IMR-90 (cell line): ENCODE measurements at regions not wholly inside any gene's neighbourhood (a gene's known extent, or its start where the extent isn't known, plus 50 kb on each side); places are given as distances from the start of the nearest gene placed in this dataset.

ENCODE experiments used
- ATAC-seq: fragments of 200-7000 bp; cut with Tn5 transposase; 2 replicates; pipeline ENCODE4 v1.9.1; 2020; ENCODE audit warnings: low read depth, mild to moderate bottlenecking, moderate library complexity
- BruUV-seq: library from RNA; stranded (reverse); fragments of 400-500 nt; replicated peaks from 2 replicates; lab custom pipeline; 2021; lab: Mats Ljungman, UMichigan
- CTCF ChIA-PET: fragments of 300-600 bp; formaldehyde crosslinking; extraction: SDS; loops from one replicate; lab custom pipeline; 2021; ENCODE audit warnings: antibody characterized with exemption; lab: Yijun Ruan, JAX
- POLR2A ChIA-PET: fragments of 300-600 bp; sonication (Branson Sonifier 250); formaldehyde crosslinking; loops from one replicate; lab custom pipeline; 2022; ENCODE audit warnings: antibody characterized with exemption; ENCODE audit not compliant: unreplicated experiment; lab: Charles Lee
- DNase-seq: peaks from one replicate; pipeline ENCODE4 v3.0.0; 2013
- H2AFZ ChIP-seq: replicated peaks from 2 replicates; pipeline ENCODE3; 2013; ENCODE audit warnings: low read length, mild to moderate bottlenecking; ENCODE audit not compliant: poor library complexity
- H2AK5ac ChIP-seq: 2 replicates; pipeline ENCODE4 v1.6.1; 2013; ENCODE audit warnings: low read depth, low read length, inconsistent platforms
- H2AK9ac ChIP-seq: replicated peaks from 2 replicates; pipeline ENCODE3; 2013; ENCODE audit warnings: mild to moderate bottlenecking, low read depth, low read length, moderate library complexity; ENCODE audit not compliant: poor library complexity
- H2BK120ac ChIP-seq: 2 replicates; pipeline ENCODE4 v1.6.1; 2013; ENCODE audit warnings: low read depth, low read length, inconsistent platforms
- H2BK15ac ChIP-seq: 3 replicates; pipeline ENCODE4 v1.6.1; 2013; ENCODE audit warnings: low read depth, low read length, inconsistent platforms
- H2BK20ac ChIP-seq: 2 replicates; pipeline ENCODE4 v1.6.1; 2013; ENCODE audit warnings: low read depth, mild to moderate bottlenecking, inconsistent platforms, low read length, moderate library complexity
- H2BK5ac ChIP-seq: 2 replicates; pipeline ENCODE4 v1.6.1; 2013; ENCODE audit warnings: mild to moderate bottlenecking, low read depth, low read length, inconsistent platforms; ENCODE audit not compliant: poor library complexity, severe bottlenecking
- H3K14ac ChIP-seq: replicated peaks from 2 replicates; pipeline ENCODE4 v1.6.1; 2013; ENCODE audit warnings: low read depth, low read length, inconsistent platforms
- H3K18ac ChIP-seq: 2 replicates; pipeline ENCODE4 v1.6.1; 2013; ENCODE audit warnings: low read depth, low read length, control low read depth
- H3K23ac ChIP-seq: 2 replicates; pipeline ENCODE4 v1.6.1; 2013; ENCODE audit warnings: low read depth, low read length, inconsistent platforms
- H3K27ac ChIP-seq: 2 replicates; pipeline ENCODE4 v1.5.1; 2013; ENCODE audit warnings: mild to moderate bottlenecking, control low read depth, low read length; ENCODE audit not compliant: insufficient read depth
- H3K27me3 ChIP-seq: 2 replicates; pipeline ENCODE4 v1.6.1; 2013; ENCODE audit warnings: low read length; ENCODE audit not compliant: control insufficient read depth, insufficient read depth
- H3K36me3 ChIP-seq: 2 replicates; pipeline ENCODE4 v1.6.1; 2013; ENCODE audit warnings: low read length, mixed read lengths; ENCODE audit not compliant: control insufficient read depth, insufficient read depth
- H3K4ac ChIP-seq: 2 replicates; pipeline ENCODE4 v1.6.1; 2013; ENCODE audit warnings: low read depth, low read length, inconsistent platforms
- H3K4me1 ChIP-seq: 2 replicates; pipeline ENCODE4 v1.6.1; 2013; ENCODE audit warnings: low read length, mixed read lengths; ENCODE audit not compliant: control insufficient read depth, insufficient read depth
- H3K4me2 ChIP-seq: 2 replicates; pipeline ENCODE4 v1.6.1; 2013; ENCODE audit warnings: low read depth, mild to moderate bottlenecking, control low read depth, low read length, moderate library complexity
- H3K4me3 ChIP-seq: 2 replicates; pipeline ENCODE4 v1.5.1; 2013; ENCODE audit warnings: low read depth, mild to moderate bottlenecking, control low read depth, low read length, moderate library complexity; ENCODE audit not compliant: insufficient read depth
- H3K56ac ChIP-seq: 2 replicates; pipeline ENCODE4 v1.6.1; 2013; ENCODE audit warnings: low read length, inconsistent platforms; ENCODE audit not compliant: insufficient read depth; ENCODE audit errors: extremely low read depth
- H3K79me1 ChIP-seq, 2 experiments: 2 replicates each; pipeline ENCODE4 v1.6.1; 2013; ENCODE audit warnings: low read length in 2 of 2, inconsistent platforms in 1 of 2, low read depth in 1 of 2
- H3K9ac ChIP-seq: 2 replicates; pipeline ENCODE4 v1.6.1; 2013; ENCODE audit warnings: low read depth, low read length, control low read depth
- H3K9me1 ChIP-seq: 2 replicates; pipeline ENCODE4 v1.6.1; 2013; ENCODE audit warnings: low read length, inconsistent platforms; ENCODE audit not compliant: insufficient read depth
- H3K9me3 ChIP-seq: 2 replicates; pipeline ENCODE4 v1.6.1; 2013; ENCODE audit warnings: low read length; ENCODE audit not compliant: control insufficient read depth, insufficient read depth
- H4K20me1 ChIP-seq: 2 replicates; pipeline ENCODE4 v1.6.1; 2013; ENCODE audit warnings: low read length, inconsistent platforms; ENCODE audit not compliant: insufficient read depth
- H4K5ac ChIP-seq: 2 replicates; pipeline ENCODE4 v1.6.1; 2013; ENCODE audit warnings: mild to moderate bottlenecking, low read depth, low read length, control low read depth
- H4K8ac ChIP-seq, 2 experiments: 2 replicates each; pipeline ENCODE4 v1.6.1; 2013; ENCODE audit warnings: low read depth in 2 of 2, low read length in 2 of 2, control low read depth in 1 of 2, inconsistent platforms in 1 of 2
- H4K91ac ChIP-seq: 2 replicates; pipeline ENCODE4 v1.6.1; 2013; ENCODE audit warnings: low read depth, low read length, inconsistent platforms; ENCODE audit not compliant: insufficient read depth
- BHLHE40 ChIP-seq: fragments of 150-350 bp; IDR thresholded peaks from 2 replicates; pipeline ENCODE4 v1.6.1; 2016; ENCODE audit warnings: mild to moderate bottlenecking, low read depth, low read length
- CEBPB ChIP-seq: IDR thresholded peaks from 2 replicates; pipeline ENCODE4 v1.6.1; 2012; ENCODE audit warnings: low read depth, low read length, improper control_type of control experiment
- CHD1 ChIP-seq: IDR thresholded peaks from 2 replicates; pipeline ENCODE4 v1.6.1; 2012; ENCODE audit warnings: low read depth, low read length, improper control_type of control experiment
- FOS ChIP-seq: fragments of 150-350 bp; IDR thresholded peaks from 2 replicates; pipeline ENCODE4 v1.6.1; 2016; ENCODE audit warnings: low read depth, low read length
- MAFK ChIP-seq: IDR thresholded peaks from 2 replicates; pipeline ENCODE4 v1.6.1; 2012; ENCODE audit warnings: low read depth, low read length, improper control_type of control experiment
- MAZ ChIP-seq: IDR thresholded peaks from 2 replicates; pipeline ENCODE4 v1.6.1; 2012; ENCODE audit warnings: low read depth, mild to moderate bottlenecking, low read length, improper control_type of control experiment, moderate library complexity, borderline replicate concordance
- MXI1 ChIP-seq: IDR thresholded peaks from 2 replicates; pipeline ENCODE4 v1.6.1; 2012; ENCODE audit warnings: low read depth, mild to moderate bottlenecking, low read length, moderate library complexity, borderline replicate concordance
- NFE2L2 ChIP-seq: fragments of 150-350 bp; IDR thresholded peaks from 2 replicates; pipeline ENCODE4 v1.6.1; 2016; ENCODE audit warnings: low read depth, mild to moderate bottlenecking, low read length
- POLR2A ChIP-seq: IDR thresholded peaks from 2 replicates; pipeline ENCODE4 v1.6.1; 2012; ENCODE audit warnings: mild to moderate bottlenecking, low read depth, low read length
- RAD21 ChIP-seq: IDR thresholded peaks from 2 replicates; pipeline ENCODE4 v1.6.1; 2012; ENCODE audit warnings: low read length, improper control_type of control experiment
- RCOR1 ChIP-seq: IDR thresholded peaks from 2 replicates; pipeline ENCODE4 v1.6.1; 2012; ENCODE audit warnings: mild to moderate bottlenecking, low read length, improper control_type of control experiment; ENCODE audit not compliant: insufficient replicate concordance
- RFX5 ChIP-seq: IDR thresholded peaks from 2 replicates; pipeline ENCODE4 v1.8.0; 2012; ENCODE audit warnings: low read depth, mild to moderate bottlenecking, low read length, moderate library complexity
- SMC3 ChIP-seq: fragments of 150-350 bp; IDR thresholded peaks from 2 replicates; pipeline ENCODE4 v1.6.1; 2016; ENCODE audit warnings: low read depth, mild to moderate bottlenecking, antibody characterized with exemption, low read length, moderate library complexity
- WGBS, 2 experiments: methylation state at CpG; one replicate each; pipeline versions ENCODE4 v1.1.5 to v1.1.7; 2013; ENCODE audit warnings: missing lambda C conversion rate in 2 of 2; ENCODE audit not compliant: insufficient read length in 1 of 2; ENCODE audit errors: extremely low coverage in 2 of 2; 5-methylcytosine and 5-hydroxymethylcytosine counted together
- dilution Hi-C: fragments of 300-500 bp; cut with HindIII; formaldehyde crosslinking; loops from one replicate; pipeline ENCODE4 v1.14.3; 2018; ENCODE audit warnings: low sequenced_read_pairs; ENCODE audit not compliant: unreplicated experiment
- in situ Hi-C: fragments of 300-500 bp; cut with MboI; formaldehyde crosslinking; loops from 3 replicates; pipeline ENCODE4 v1.14.3; 2019; ENCODE audit warnings: low sequenced_read_pairs, inconsistent platforms, mixed read lengths
- intact Hi-C: fragments of 100-400 bp; cut with micrococcal nuclease; formaldehyde crosslinking; loops from 2 replicates; pipeline ENCODE4 v1.10.0; 2022
- TF ChIP-seq, protein P1 (sequence below): conservative IDR thresholded peaks from 2 replicates; pipeline ENCODE4 v1.5.1; 2012; ENCODE audit warnings: mild to moderate bottlenecking, low read depth, low read length, improper control_type of control experiment
- TF ChIP-seq, protein P2 (sequence below): fragments of 150-350 bp; IDR thresholded peaks from 2 replicates; pipeline ENCODE4 v1.6.1; 2016; ENCODE audit warnings: low read depth, mild to moderate bottlenecking, low read length, moderate library complexity, borderline replicate concordance
- TF ChIP-seq, protein P3 (sequence below): fragments of 150-350 bp; IDR thresholded peaks from 2 replicates; pipeline ENCODE4 v1.6.1; 2017; ENCODE audit warnings: mild to moderate bottlenecking, antibody characterized with exemption, low read length, low read depth

DNA sequence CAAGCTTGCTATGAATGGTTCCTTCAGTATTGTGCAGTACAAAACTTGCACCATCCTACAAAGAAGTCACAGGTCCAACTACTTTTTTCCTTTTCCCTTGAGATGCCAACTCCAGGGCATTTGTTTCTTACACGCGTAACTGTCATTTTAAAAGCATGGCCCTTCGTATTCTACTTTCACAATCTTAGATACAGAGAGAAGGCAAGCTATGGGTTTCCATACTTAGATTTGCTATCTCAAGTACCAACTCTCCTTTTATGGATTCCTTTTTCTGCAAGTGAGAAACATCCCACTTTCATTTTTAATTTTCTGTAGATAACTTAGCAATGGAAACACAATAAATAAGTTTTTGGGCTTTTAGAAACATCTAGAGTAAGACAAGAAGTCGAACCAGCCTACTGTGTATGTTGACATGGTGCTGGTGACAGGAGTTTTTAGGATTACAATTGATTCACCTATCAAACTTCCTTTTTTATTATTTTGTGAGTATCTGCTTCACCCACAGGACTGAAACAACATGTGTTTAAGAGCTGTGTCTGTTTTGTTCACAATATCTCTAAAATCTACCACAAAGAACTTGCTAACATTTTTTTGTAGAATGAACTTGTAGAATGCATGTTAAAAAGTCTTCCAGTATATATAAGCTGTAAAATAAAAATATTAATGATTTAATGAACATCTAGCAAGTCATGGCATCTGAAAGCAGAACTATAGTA lies 124.1 kb downstream of the FAM174A start:
- ATAC-seq, result no peak
- no peak overlapping the region for H3K14ac ChIP-seq
- no peak overlapping the region for H3K27ac ChIP-seq
- no peak overlapping the region for H2BK20ac ChIP-seq
- no peaks in the 10 kb centered on the region for H3K27me3 ChIP-seq
- no peak overlapping the region for H3K18ac ChIP-seq
- 95% methylated on average over 3 of the region's 4 CpGs; no CpG with 5 or more reads in 1 of the 2 experiments for WGBS, 2 experiments
- no peaks in the 10 kb centered on the region for H3K9me1 ChIP-seq
- no peak overlapping the region for H2AK5ac ChIP-seq
- H4K20me1 ChIP-seq, result no peaks in the 10 kb centered on the region
- H2BK15ac ChIP-seq, result no peak overlapping the region
- no peak overlapping the region for H3K4me3 ChIP-seq
- no peak overlapping the region for H4K8ac ChIP-seq
- POLR2A ChIA-PET, result no interaction called here
- no peak overlapping the region for H2BK120ac ChIP-seq
- H4K5ac ChIP-seq, result no peak overlapping the region
- no peaks in the 10 kb centered on the region for H3K4me1 ChIP-seq
- dilution Hi-C loops (no loop called here), in situ Hi-C loops (no loop called here), intact Hi-C loops (no loop called here)
- H3K4me2 ChIP-seq, result no peak overlapping the region
- H2AFZ ChIP-seq, result no peak overlapping the region
- CTCF ChIA-PET, result no interaction called here
- H2AK9ac ChIP-seq, result no peak overlapping the region
- H3K9me3 ChIP-seq, result no peaks in the 10 kb centered on the region
- H2BK5ac ChIP-seq, result no peak overlapping the region
- TF ChIP-seq SMC3 (no peak), MAZ (no peak), RFX5 (no peak), MAFK (no peak), CHD1 (no peak), RAD21 (no peak), RCOR1 (no peak), NFE2L2 (no peak), BHLHE40 (no peak), FOS (no peak), POLR2A (no peak), CEBPB (no peak), MXI1 (no peak)
- TF ChIP-seq, protein P1, sequence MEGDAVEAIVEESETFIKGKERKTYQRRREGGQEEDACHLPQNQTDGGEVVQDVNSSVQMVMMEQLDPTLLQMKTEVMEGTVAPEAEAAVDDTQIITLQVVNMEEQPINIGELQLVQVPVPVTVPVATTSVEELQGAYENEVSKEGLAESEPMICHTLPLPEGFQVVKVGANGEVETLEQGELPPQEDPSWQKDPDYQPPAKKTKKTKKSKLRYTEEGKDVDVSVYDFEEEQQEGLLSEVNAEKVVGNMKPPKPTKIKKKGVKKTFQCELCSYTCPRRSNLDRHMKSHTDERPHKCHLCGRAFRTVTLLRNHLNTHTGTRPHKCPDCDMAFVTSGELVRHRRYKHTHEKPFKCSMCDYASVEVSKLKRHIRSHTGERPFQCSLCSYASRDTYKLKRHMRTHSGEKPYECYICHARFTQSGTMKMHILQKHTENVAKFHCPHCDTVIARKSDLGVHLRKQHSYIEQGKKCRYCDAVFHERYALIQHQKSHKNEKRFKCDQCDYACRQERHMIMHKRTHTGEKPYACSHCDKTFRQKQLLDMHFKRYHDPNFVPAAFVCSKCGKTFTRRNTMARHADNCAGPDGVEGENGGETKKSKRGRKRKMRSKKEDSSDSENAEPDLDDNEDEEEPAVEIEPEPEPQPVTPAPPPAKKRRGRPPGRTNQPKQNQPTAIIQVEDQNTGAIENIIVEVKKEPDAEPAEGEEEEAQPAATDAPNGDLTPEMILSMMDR, result no peak
- TF ChIP-seq, protein P2, sequence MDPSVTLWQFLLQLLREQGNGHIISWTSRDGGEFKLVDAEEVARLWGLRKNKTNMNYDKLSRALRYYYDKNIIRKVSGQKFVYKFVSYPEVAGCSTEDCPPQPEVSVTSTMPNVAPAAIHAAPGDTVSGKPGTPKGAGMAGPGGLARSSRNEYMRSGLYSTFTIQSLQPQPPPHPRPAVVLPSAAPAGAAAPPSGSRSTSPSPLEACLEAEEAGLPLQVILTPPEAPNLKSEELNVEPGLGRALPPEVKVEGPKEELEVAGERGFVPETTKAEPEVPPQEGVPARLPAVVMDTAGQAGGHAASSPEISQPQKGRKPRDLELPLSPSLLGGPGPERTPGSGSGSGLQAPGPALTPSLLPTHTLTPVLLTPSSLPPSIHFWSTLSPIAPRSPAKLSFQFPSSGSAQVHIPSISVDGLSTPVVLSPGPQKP, result no peak
- TF ChIP-seq, protein P3, sequence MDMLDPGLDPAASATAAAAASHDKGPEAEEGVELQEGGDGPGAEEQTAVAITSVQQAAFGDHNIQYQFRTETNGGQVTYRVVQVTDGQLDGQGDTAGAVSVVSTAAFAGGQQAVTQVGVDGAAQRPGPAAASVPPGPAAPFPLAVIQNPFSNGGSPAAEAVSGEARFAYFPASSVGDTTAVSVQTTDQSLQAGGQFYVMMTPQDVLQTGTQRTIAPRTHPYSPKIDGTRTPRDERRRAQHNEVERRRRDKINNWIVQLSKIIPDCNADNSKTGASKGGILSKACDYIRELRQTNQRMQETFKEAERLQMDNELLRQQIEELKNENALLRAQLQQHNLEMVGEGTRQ, result no peak
- no peak overlapping the region for H3K23ac ChIP-seq
- H3K4ac ChIP-seq, result no peak overlapping the region
- no peak overlapping the region for H3K9ac ChIP-seq
- no peak overlapping the region for H3K56ac ChIP-seq
- BruUV-seq, result no TSS peak
- H3K36me3 ChIP-seq, result no peaks in the 10 kb centered on the region
- no peak for DNase-seq
- H3K79me1 ChIP-seq, result no peaks in the 10 kb centered on the region
- no peak overlapping the region for H4K91ac ChIP-seq
